ENCODE measurements at regions not wholly inside any gene's neighbourhood (a gene's known extent, or its start where the extent isn't known, plus 50 kb on each side); places are given as distances from the start of the nearest gene placed in this dataset.
"Not testable (repeated sequence)": the region's sequence is repeated elsewhere in the genome, so short reads cannot be mapped to it uniquely, and the experiment has no call there.

- 88 to 97% (median 93%) methylated on average over 11 to 14 of the region's 14 CpGs for WGBS, 5 donors
- no peaks in the 10 kb centered on the region for H3K4me1 ChIP-seq
- H3K27ac ChIP-seq: no peak overlapping the region
- peaks cover 0 to 13% (median 6%) of the 10 kb centered on the region in 4 donors for H3K9me3 ChIP-seq
- DNase-seq: no peak
- peaks cover 0 to 28% (median 2%) of the 10 kb centered on the region in 3 donors for H3K27me3 ChIP-seq
- no peak for TF ChIP-seq POLR2A (IDR thresholded peaks at IDR 0.05)
- H3K36me3 ChIP-seq: no peaks in the 10 kb centered on the region
- H3K4me3 ChIP-seq: no peak overlapping the region
- intact Hi-C loops (cut with DNase I; ENCODE audit: low total_unique reads): no loop called here
These were observed 129.7 kb downstream of the IGLL1 start for GRCh38 chr22:23450434-23450795.

- peaks cover 0 to 28% (median 2%) of the 10 kb centered on the region in 3 donors for H3K27me3 ChIP-seq
- H3K27ac ChIP-seq; DNase-seq; H3K4me1 ChIP-seq; H3K4me3 ChIP-seq; intact Hi-C loops (cut with DNase I; ENCODE audit: low total_unique reads); H3K36me3 ChIP-seq: not testable (repeated sequence)
- H3K9me3 ChIP-seq: peaks cover 0 to 13% (median 6%) of the 10 kb centered on the region in 4 donors
- 77 to 93% (median 85%) methylated on average over 4 to 28 of the region's 28 CpGs for WGBS, 5 donors
These were observed 130.2 kb downstream of the IGLL1 start for GRCh38 chr22:23449748-23450433.

- H3K36me3 ChIP-seq; DNase-seq; H3K4me1 ChIP-seq; H3K4me3 ChIP-seq; intact Hi-C loops (cut with DNase I; ENCODE audit: low total_unique reads); H3K27ac ChIP-seq: not testable (repeated sequence)
- Histone ChIP-seq H3K9me3 (peaks cover 0 to 13% (median 6%) of the 10 kb centered on the region in 4 donors), H3K27me3 (peaks cover 0 to 28% (median 2%) of the 10 kb centered on the region in 3 donors)
- WGBS, 5 donors: 64 to 71% (median 70%) methylated on average over 20 to 25 of the region's 31 CpGs
These were observed 131.4 kb downstream of the IGLL1 start for GRCh38 chr22:23448499-23449288.

- DNase-seq: no peak
- no peak overlapping the region for H3K4me3 ChIP-seq
- TF ChIP-seq POLR2A (IDR thresholded peaks at IDR 0.05) (no peak), POLR2AphosphoS5 (IDR thresholded peaks at IDR 0.05) (no peak), EP300 (IDR thresholded peaks at IDR 0.05) (no peak), CTCF (IDR thresholded peaks at IDR 0.05) (no peak)
- H3K27me3 ChIP-seq: peaks cover 0 to 17% (median 0%) of the 10 kb centered on the region in 3 donors
- intact Hi-C loops (cut with DNase I; ENCODE audit: low total_unique reads): no loop called here
- no peaks in the 10 kb centered on the region for H3K4me1 ChIP-seq
- H3K27ac ChIP-seq: no peak overlapping the region
- no peaks in the 10 kb centered on the region for H3K36me3 ChIP-seq
- WGBS, 5 donors: 88 to 96% (median 95%) methylated on average over 22 to 30 of the region's 30 CpGs
- peaks cover 0 to 13% (median 6%) of the 10 kb centered on the region in 4 donors for H3K9me3 ChIP-seq
These were observed 133.2 kb downstream of the IGLL1 start for GRCh38 chr22:23446796-23447350.

GRCh38 chr22:23446194-23446593, 133.9 kb downstream of the IGLL1 start:
- H3K4me3 ChIP-seq; H3K4me1 ChIP-seq; DNase-seq; intact Hi-C loops (cut with DNase I; ENCODE audit: low total_unique reads); H3K27ac ChIP-seq; H3K36me3 ChIP-seq: not testable (repeated sequence)
- Histone ChIP-seq H3K27me3 (peaks cover 0 to 13% (median 0%) of the 10 kb centered on the region in 3 donors), H3K9me3 (peaks cover 0 to 13% (median 6%) of the 10 kb centered on the region in 4 donors)

GRCh38 chr22:23443905-23444304, 136.2 kb downstream of the IGLL1 start:
- 58 to 79% (median 74%) methylated on average over 1 to 2 of the region's 2 CpGs for WGBS, 5 donors
- DNase-seq; intact Hi-C loops (cut with DNase I; ENCODE audit: low total_unique reads); H3K27ac ChIP-seq; H3K4me1 ChIP-seq; H3K27me3 ChIP-seq; H3K4me3 ChIP-seq; H3K36me3 ChIP-seq: not testable (repeated sequence)
- peaks cover 0 to 13% (median 6%) of the 10 kb centered on the region in 4 donors for H3K9me3 ChIP-seq

GRCh38 chr22:23439581-23439980, 140.5 kb downstream of the IGLL1 start:
- WGBS, 5 donors: 89 to 96% (median 93%) methylated on average over 3 of the region's 3 CpGs
- H3K9me3 ChIP-seq; H3K36me3 ChIP-seq; H3K4me1 ChIP-seq; H3K27ac ChIP-seq; H3K4me3 ChIP-seq; intact Hi-C loops (cut with DNase I; ENCODE audit: low total_unique reads); H3K27me3 ChIP-seq: not testable (repeated sequence)
- DNase-seq: peak in 1 of 2 donors; percentile 8

Data from stomach (tissue), 8 donors.